ENCODE measurements at regions not wholly inside any gene's neighbourhood (a gene's known extent, or its start where the extent isn't known, plus 50 kb on each side); places are given as distances from the start of the nearest gene placed in this dataset.

- CTCF ChIA-PET: interaction anchor here (1.1 kb wide), 1 partner anchor 18 kb away, joined by 3 read pairs; no protein-coding TSS in a partner anchor
- no peak for DNase-seq
- TF ChIP-seq CTCF (IDR thresholded peaks at IDR 0.05; ENCODE audit: unreplicated experiment): no peak
- no peaks in the 10 kb centered on the region for H3K9me3 Mint-ChIP-seq (ENCODE audit: low read depth, unreplicated experiment)
- H3K36me3 Mint-ChIP-seq (ENCODE audit: insufficient read depth, unreplicated experiment): no peaks in the 10 kb centered on the region
- H3K27ac Mint-ChIP-seq (ENCODE audit: unreplicated experiment): no peak overlapping the region
- intact Hi-C loops (cut with micrococcal nuclease; ENCODE audit: unreplicated experiment): no loop called here
- H3K4me1 Mint-ChIP-seq (ENCODE audit: low read depth, unreplicated experiment): no peaks in the 10 kb centered on the region
- no TSS peak for BruUV-seq (replicated peaks)
- H3K4me3 Mint-ChIP-seq (ENCODE audit: low read depth, unreplicated experiment): no peak overlapping the region
- peaks cover 100% of the 10 kb centered on the region for H3K27me3 Mint-ChIP-seq (ENCODE audit: unreplicated experiment)
Measured at GRCh38 chr3:184508938-184509337, 52.6 kb upstream of the EPHB3 start.

- intact Hi-C loops (cut with micrococcal nuclease; ENCODE audit: unreplicated experiment): loop anchor here (10.0 kb wide), 1 partner anchor 137 kb away; the partner anchor contains the start of gene THPO
- CTCF ChIA-PET: interaction anchor here (0.7 to 3.9 kb wide), 2 partner anchors 106 to 139 kb away, joined by 4 to 85 read pairs; no protein-coding TSS in a partner anchor
- H3K4me3 Mint-ChIP-seq (ENCODE audit: low read depth, unreplicated experiment): no peak overlapping the region
Measured at GRCh38 chr3:184511741-184512140, 49.8 kb upstream of the EPHB3 start.

More at GRCh38 chr3:184511741-184512140, 49.8 kb upstream of the EPHB3 start:
- Mint-ChIP-seq H3K4me1 (ENCODE audit: low read depth, unreplicated experiment) (no peaks in the 10 kb centered on the region), H3K27me3 (ENCODE audit: unreplicated experiment) (peaks cover 100% of the 10 kb centered on the region), H3K27ac (ENCODE audit: unreplicated experiment) (no peak overlapping the region), H3K9me3 (ENCODE audit: low read depth, unreplicated experiment) (no peaks in the 10 kb centered on the region), H3K36me3 (ENCODE audit: insufficient read depth, unreplicated experiment) (no peaks in the 10 kb centered on the region)
- no peak for DNase-seq
- TF ChIP-seq CTCF (IDR thresholded peaks at IDR 0.05; ENCODE audit: unreplicated experiment): no peak
- BruUV-seq (replicated peaks): no TSS peak
